GM19328 (cell line): ENCODE measurements at regions not wholly inside any gene's neighbourhood (a gene's known extent, or its start where the extent isn't known, plus 50 kb on each side); places are given as distances from the start of the nearest gene placed in this dataset.

ENCODE experiments used
- ATAC-seq: cut with Tn5 transposase; IDR thresholded peaks from one replicate; pipeline ENCODE4 v1.9.1; 2021; ENCODE audit warnings: mild to moderate bottlenecking, moderate library complexity; ENCODE audit not compliant: unreplicated experiment

- ATAC-seq: no peak
Measured at GRCh38 chr11:95717314-95717713, 72.3 kb downstream of the FAM76B start.

- no peak for ATAC-seq
Measured at GRCh38 chr11:95716266-95716665, 73.3 kb downstream of the FAM76B start.

DNA sequence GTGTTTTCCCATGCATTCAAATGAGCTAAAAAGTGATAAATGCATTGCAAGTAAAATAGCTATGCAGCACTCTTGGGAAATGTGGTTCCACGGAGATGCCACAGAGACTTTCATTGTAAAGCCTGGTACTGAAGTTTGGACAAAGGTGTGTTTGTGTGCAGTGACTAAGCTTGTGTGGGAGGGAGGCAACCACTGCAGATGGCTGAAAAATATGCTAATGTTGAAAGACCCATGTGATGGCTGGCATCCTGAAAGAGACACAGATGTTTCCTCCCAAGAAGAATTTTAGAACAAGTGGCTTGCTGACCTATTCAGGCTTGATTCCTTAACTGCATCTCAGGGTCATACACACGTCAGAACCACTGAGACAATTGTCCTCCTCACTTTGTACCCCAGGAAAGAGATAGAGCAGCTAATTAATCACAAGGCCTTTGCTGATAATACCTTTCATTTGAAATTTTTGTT is 73.8 kb downstream of the FAM76B start:
- peak; percentile 78 for ATAC-seq

- ATAC-seq: no peak
Measured at GRCh38 chr11:95714843-95715776, 74.5 kb downstream of the FAM76B start.

DNA sequence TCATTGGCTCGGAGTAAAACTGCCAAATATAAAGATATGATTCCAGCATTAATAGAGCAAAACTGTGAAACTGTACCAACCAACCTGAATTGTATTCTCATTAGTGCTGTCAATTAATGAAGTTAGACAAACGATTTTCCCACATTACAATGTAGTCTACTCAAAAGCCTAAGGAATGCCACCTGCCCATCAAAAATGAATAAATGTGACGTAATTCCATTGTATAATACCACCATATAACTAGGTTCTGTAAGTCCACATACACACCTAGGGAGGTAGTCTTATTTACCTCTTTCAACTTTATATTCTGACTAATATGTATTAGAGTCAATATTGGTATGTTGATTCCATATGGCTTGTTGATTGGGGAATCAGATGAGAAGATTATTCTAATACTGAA is 76.2 kb downstream of the FAM76B start:
- ATAC-seq: no peak

- no peak for ATAC-seq
Measured at GRCh38 chr11:95711945-95712221, 77.7 kb downstream of the FAM76B start.

- ATAC-seq: peak; percentile 39
Measured at GRCh38 chr11:95711162-95711944, 78.2 kb downstream of the FAM76B start.

DNA sequence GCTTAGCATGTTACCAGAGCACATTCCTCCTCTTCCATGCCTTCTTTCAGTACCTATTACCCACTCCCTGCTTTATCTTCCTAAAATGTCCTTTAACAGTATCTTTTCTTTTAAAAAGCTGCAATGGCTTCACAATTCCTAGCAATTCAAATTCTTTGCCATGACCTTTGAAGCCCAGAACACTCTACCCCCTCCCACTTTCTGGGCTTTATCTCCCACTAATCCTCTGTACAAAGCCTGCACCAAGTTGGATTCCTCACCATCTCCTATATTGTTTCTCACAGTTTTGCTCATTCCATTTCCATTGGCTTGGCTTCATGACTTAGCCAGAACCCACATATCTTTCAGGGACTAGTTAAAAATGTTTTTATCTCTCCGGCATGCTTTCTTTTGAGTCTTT is 80.9 kb downstream of the FAM76B start:
- no peak for ATAC-seq

GRCh38 chr11:95706974-95707387 is 82.6 kb downstream of the FAM76B start:
- ATAC-seq: no peak

GRCh38 chr11:95705485-95706124 is 84.0 kb downstream of the FAM76B start:
- ATAC-seq: peak; percentile 77

DNA sequence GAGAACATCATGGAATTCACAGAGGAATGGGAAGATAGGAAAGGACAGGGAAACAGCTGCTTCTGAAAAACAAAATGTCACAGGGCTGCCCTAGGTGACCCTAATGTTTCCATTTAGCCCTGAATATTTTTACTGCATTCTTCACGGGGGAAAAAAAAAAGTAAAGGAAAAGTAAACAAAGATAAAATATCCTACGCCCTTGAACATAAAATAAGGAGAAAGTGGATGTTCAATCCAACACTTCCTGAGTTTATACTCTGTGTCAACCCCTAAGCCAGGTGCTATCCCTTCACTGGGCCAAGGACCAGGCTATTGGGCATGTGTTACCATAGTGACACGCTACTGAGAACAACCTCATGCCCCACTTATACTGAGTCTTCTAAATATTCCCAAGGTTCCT is 84.7 kb downstream of the FAM76B start:
- no peak for ATAC-seq

- no peak for ATAC-seq
Measured at GRCh38 chr11:95703049-95703448, 86.5 kb downstream of the FAM76B start.

DNA sequence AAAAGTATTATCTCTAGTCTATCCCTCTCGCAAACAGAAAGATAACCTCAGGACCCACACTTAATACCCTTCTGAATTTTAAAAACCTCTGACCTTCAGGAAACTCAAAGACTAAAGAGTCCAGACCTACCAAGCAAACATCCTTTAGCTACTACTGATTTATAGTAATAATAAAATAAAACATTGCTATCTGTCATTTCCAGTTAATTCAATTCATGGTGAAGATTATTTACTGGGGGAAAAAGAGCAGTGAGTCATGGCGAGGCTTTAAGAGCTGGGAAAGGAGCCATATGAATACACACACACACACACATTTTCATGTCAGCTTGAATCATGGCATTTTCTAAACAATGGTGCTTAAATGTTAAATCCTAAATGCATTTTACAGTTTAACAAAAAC is 87.1 kb downstream of the FAM76B start:
- ATAC-seq: no peak

DNA sequence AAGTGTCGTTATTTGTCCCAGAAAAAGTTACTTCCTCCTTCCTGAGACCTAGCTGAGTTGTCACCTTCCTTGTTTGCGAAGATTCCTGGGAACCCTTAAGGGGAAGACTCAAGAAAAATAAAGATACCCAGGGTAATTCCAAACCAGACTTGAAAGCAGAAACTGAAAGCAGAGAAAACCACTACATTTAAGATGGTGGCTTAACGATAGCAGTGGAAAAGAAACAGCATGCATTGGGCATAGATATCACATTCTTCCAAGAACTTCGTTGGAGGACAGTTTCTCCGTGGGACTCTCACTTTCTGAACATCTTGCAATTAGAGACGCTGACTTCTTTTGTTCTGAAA is 89.1 kb downstream of the FAM76B start:
- ATAC-seq: peak; percentile 43

DNA sequence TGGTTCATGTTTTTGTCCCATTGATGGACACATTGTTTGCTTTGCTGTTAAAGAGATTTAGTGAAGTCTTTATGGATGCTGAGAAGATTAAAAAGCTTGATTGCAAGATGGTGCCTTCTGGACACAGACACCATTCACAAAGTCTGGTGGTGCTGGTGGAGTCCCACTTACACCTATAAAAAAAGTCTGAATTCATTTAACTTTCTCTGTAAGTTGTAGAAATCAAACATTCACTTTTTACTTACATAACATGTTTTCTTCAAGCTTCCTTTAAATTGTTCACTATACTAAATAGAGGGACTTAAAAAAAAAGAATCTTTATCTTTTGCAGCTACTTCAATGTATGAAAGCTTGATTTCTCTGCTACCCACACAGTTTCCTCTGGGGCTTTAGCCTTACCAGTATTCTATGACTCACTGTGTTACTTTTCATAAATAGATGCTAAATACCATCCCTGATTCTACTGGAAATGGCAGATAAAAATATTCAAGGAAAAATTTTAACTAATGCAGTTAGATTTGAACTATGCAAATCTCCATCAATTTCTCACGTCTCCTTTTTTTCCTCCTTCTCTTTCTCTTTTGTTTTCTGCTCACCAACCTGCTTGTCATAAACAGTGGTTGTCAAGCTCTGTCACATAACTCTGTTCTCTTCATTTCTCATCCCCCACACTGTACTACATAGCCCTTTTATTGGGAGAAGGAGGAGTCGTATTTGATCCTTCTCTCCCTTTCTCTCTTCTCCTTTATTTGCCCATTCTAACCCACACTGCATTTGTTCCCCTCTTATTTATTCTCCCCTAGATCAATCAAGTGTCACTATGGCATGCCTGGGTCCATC is 89.7 kb downstream of the FAM76B start:
- ATAC-seq: peak; percentile 36

- no peak for ATAC-seq
Measured at GRCh38 chr11:95698676-95699557, 90.7 kb downstream of the FAM76B start.

- no peak for ATAC-seq
Measured at GRCh38 chr11:95697614-95698408, 91.8 kb downstream of the FAM76B start.

DNA sequence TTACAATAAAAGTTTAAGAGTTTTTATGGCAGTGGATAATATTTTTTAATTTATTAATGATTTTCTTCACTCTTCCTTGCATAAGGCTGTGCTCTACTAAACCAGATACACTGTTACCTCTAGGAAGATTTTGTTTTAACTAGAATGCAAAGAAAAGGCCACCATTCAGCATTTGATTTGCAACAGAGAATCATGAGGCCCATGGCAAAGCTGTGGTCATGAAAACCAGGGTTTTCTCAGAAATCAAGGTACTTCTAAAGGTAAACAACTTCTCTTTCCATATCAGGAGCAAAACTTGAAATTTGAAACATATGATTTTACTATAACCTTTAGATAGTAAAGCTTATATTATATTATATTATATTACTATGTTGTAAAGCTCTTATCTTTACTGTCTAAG is 94.4 kb downstream of the FAM76B start:
- ATAC-seq: no peak

DNA sequence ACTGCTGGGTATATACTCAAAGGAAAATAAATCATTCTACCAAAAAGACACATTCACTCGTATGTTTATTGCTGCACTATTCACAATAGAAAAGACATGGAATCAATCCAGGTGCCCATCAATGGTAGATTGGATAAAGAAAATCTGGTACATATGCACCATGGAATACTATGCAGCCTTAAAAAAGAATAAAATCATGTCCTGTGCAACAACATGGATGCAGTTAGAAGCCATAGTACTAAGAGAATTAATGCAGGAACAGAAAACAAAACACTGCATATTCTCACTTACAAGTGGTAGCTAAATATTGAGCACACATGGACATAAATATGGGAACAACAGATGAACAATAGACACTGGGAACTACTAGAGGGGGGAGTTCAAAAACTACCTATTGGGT is 96.3 kb downstream of the FAM76B start:
- ATAC-seq: no peak
